Upper lobe of left lung (tissue), 6 donors: ENCODE measurements at regions not wholly inside any gene's neighbourhood (a gene's known extent, or its start where the extent isn't known, plus 50 kb on each side); places are given as distances from the start of the nearest gene placed in this dataset.
"Not testable (repeated sequence)": the region's sequence is repeated elsewhere in the genome, so short reads cannot be mapped to it uniquely, and the experiment has no call there.

Experiments used
- ATAC-seq, 2 donors: fragments of 200-7000 bp; cut with Tn5 transposase; one replicate each; pipeline ENCODE4 v1.9.1; 2022; ENCODE audit warnings: mild to moderate bottlenecking in 2 of 2, moderate library complexity in 2 of 2; ENCODE audit not compliant: low FRiP score in 2 of 2
- DNase-seq, 2 donors: peaks; one replicate each; pipeline ENCODE4 v3.0.0-alpha.2; 2019 to 2020
- H3K27ac ChIP-seq, 4 donors: fragments of 200-600 bp; sonication (generic); one replicate each; pipeline ENCODE4 v1.5.1; 2016 to 2019
- H3K27me3 ChIP-seq, 4 donors: fragments of 200-600 bp; sonication (generic); one replicate each; pipeline ENCODE4 v1.5.1; 2017 to 2019
- H3K36me3 ChIP-seq, 4 donors: fragments of 200-600 bp; sonication (generic); one replicate each; pipeline ENCODE4 v1.5.1; 2016 to 2019
- H3K4me1 ChIP-seq, 4 donors: fragments of 200-600 bp; sonication (generic); one replicate each; pipeline ENCODE4 v1.5.1; 2018 to 2019
- H3K4me3 ChIP-seq, 4 donors: fragments of 200-600 bp; sonication (generic); one replicate each; pipeline ENCODE4 v1.5.1; 2017 to 2019; ENCODE audit warnings: mild to moderate bottlenecking in 2 of 4, moderate library complexity in 1 of 4
- H3K9me3 ChIP-seq, 4 donors: fragments of 200-600 bp; sonication (generic); one replicate each; pipeline ENCODE4 v1.5.1; 2018 to 2019
- EP300 ChIP-seq, 4 donors: sonication (generic); formaldehyde crosslinking; IDR thresholded peaks; one replicate each; pipeline ENCODE4 v1.5.1; 2017; ENCODE audit warnings: antibody characterized with exemption in 4 of 4, control low read depth in 2 of 4
- POLR2A ChIP-seq, 4 donors: fragments of 450-650 bp; IDR thresholded peaks; one replicate each; pipeline ENCODE4 v1.5.1; 2016 to 2017; ENCODE audit warnings: antibody characterized with exemption in 4 of 4, mild to moderate bottlenecking in 2 of 4
- POLR2AphosphoS5 ChIP-seq, 2 donors: sonication (generic); formaldehyde crosslinking; IDR thresholded peaks; one replicate each; pipeline ENCODE4 v1.5.1; 2017; ENCODE audit warnings: antibody characterized with exemption in 2 of 2
- WGBS, 2 donors: methylation state at CpG; one replicate each; pipeline ENCODE4 v1.1.5; 2017 to 2018; 5-methylcytosine and 5-hydroxymethylcytosine counted together
- TF ChIP-seq, protein P1 (sequence below), 6 experiments: fragments of 450-650 bp in 4 of 6; fragments of 200-600 bp in 2 of 6; sonication (generic) in 2 of 6; IDR thresholded peaks; one replicate each; pipeline ENCODE4 v1.5.1; 2016 to 2019; ENCODE audit warnings: antibody characterized with exemption in 6 of 6
- donor health status: DM: no; HTN: no; CAD: no; lungs with moderate emphysema.
- donor health status: DM: no; HTN: yes; CAD: no; lungs with severe emphysema.

GRCh38 chr12:131231032-131231980, 277.6 kb downstream of the ADGRD1 start:
- WGBS, 2 donors, result 80 to 81% methylated on average over 21 to 23 of the region's 23 CpGs
- Histone ChIP-seq H3K9me3 (peaks cover 0 to 9% (median 6%) of the 10 kb centered on the region in 4 donors), H3K27ac (no peak overlapping the region), H3K4me1 (peaks cover 8 to 19% (median 11%) of the 10 kb centered on the region in 4 donors), H3K27me3 (peaks cover 0 to 7% (median 0%) of the 10 kb centered on the region in 4 donors), H3K36me3 (no peaks in the 10 kb centered on the region), H3K4me3 (no peak overlapping the region)
- TF ChIP-seq, protein P1, sequence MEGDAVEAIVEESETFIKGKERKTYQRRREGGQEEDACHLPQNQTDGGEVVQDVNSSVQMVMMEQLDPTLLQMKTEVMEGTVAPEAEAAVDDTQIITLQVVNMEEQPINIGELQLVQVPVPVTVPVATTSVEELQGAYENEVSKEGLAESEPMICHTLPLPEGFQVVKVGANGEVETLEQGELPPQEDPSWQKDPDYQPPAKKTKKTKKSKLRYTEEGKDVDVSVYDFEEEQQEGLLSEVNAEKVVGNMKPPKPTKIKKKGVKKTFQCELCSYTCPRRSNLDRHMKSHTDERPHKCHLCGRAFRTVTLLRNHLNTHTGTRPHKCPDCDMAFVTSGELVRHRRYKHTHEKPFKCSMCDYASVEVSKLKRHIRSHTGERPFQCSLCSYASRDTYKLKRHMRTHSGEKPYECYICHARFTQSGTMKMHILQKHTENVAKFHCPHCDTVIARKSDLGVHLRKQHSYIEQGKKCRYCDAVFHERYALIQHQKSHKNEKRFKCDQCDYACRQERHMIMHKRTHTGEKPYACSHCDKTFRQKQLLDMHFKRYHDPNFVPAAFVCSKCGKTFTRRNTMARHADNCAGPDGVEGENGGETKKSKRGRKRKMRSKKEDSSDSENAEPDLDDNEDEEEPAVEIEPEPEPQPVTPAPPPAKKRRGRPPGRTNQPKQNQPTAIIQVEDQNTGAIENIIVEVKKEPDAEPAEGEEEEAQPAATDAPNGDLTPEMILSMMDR (IDR thresholded peaks at IDR 0.05), result no peak
- DNase-seq, result no peak
- ATAC-seq, result no peak

DNA sequence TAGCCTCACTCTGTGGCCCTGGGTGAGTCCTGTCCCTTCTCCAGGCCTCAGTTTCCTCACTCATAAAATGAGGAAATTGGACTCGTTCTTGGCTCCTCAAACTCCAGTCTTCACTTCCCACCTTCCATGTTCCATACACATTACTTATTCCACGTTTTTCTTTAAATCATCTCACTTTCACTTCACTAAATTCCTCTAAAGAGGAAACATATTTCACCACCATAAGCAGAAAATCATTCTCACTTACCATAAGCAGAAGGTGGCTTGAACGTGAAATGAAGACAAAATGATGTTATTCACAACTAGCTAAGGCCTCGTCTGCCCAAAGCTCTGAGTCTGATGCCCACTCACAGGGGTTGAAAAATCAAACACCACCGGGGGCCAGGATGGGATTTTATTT, 278.3 kb downstream of the ADGRD1 start:
- Histone ChIP-seq H3K4me3 (no peak overlapping the region), H3K36me3 (no peaks in the 10 kb centered on the region), H3K27me3 (peaks cover 0 to 7% (median 0%) of the 10 kb centered on the region in 4 donors), H3K27ac (no peak overlapping the region), H3K4me1 (peaks cover 8 to 19% (median 11%) of the 10 kb centered on the region in 4 donors), H3K9me3 (peaks cover 0 to 9% (median 6%) of the 10 kb centered on the region in 4 donors)
- 68 to 71% methylated on average over 5 of the region's 5 CpGs for WGBS, 2 donors
- TF ChIP-seq POLR2A (IDR thresholded peaks at IDR 0.05), result no peak
- TF ChIP-seq EP300 (IDR thresholded peaks at IDR 0.05), result no peak
- TF ChIP-seq POLR2AphosphoS5 (IDR thresholded peaks at IDR 0.05), result no peak
- DNase-seq (no peak), ATAC-seq (no peak)

DNA sequence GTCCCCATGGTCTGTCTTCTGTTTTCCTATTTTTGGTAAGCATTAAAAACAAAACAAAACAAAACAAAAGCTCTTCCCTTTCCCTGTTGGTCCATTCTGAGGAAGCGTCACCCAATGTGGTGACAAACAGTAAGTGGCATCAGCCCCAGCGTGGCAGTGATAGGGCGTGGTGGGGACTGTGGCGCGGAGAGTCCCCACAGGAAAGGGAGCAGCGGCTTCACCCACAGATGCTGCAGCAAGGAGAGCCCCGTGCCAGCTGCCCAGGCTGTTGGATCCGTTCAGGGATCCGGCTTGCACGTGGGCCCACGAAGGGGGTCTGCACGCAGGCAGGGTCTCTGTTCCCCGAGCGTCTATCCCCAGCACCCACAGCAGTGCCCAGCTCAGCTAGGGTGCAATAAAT, 279.2 kb downstream of the ADGRD1 start:
- H3K4me3 ChIP-seq, DNase-seq, H3K27me3 ChIP-seq, H3K36me3 ChIP-seq, H3K27ac ChIP-seq, ATAC-seq, H3K9me3 ChIP-seq: not testable (repeated sequence)
- 84 to 88% methylated on average over 9 to 14 of the region's 14 CpGs for WGBS, 2 donors
- peaks cover 8 to 19% (median 11%) of the 10 kb centered on the region in 4 donors for H3K4me1 ChIP-seq

DNA sequence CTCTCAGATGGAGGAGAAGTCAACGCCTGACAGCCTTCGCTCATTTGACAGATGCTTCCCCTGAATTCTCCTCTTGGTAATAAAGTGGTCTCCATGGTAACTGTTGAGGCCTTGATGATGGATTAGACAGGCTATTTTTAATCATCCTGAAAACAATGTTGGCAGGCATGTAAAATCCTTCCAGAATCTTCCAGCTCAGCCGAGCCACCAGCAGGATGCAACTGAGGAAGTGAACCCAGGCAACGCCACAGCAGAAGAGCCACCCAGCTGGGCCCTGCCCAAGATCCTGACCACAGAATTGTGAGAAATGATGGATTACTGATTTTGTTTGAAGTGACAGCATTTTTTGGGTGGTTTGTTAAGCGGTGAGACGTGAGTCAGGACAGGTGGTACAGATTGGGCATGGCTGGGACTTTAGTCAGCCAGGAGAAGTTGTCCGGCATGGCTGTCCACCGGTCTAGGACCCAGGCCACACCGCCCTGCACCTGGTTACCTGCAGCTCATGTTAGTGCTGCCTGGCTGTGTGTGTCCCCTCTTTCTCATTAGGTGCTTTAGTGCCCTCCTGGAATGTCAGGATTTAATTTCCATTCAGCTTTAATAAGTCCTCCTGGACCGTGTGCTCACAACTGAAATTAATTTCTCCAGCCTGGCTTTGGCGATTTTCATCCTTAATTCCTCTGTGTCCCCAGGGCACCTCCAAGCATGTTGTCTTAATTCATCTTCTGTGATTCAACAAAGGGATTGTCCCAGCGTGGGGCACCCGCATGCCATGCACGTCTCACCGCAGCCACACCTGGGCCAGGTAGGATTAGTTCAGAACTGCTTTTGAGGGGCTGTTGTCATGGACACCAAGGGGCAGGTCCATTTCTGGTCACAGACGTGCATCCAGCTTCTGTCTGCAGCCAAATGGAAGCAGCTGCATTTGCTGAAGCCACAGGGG, 280.4 kb downstream of the ADGRD1 start:
- DNase-seq, H3K9me3 ChIP-seq, H3K36me3 ChIP-seq, H3K27ac ChIP-seq, H3K4me3 ChIP-seq, H3K27me3 ChIP-seq: not testable (repeated sequence)
- WGBS, 2 donors, result 68 to 74% methylated on average over 10 to 16 of the region's 16 CpGs
- peak; percentile 3 to 75 for ATAC-seq
- H3K4me1 ChIP-seq, result peaks cover 8 to 19% (median 11%) of the 10 kb centered on the region in 4 donors

DNA sequence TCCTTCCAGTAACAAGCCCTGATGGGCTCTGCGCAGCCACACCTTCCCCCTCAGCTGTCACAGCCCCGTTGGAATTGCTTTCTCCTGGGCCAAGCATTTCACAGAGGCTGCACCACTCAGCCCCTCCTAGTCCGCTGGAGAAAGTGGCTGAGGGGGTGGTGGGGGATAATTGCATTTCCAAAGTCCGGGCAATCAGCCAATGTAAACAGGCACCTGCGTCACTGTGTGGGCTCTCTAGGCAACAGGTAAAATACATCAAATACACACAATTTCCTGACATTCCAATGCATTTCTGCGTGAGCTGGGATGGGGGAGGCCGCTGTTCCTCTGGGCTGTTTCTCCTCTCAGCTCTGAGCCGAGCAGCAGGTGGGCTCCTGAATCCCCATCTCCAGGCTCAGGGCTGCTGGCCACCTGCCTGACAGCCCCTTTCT, 281.1 kb downstream of the ADGRD1 start:
- not testable (repeated sequence) for H3K36me3 ChIP-seq, H3K27ac ChIP-seq, H3K9me3 ChIP-seq, H3K4me3 ChIP-seq, H3K27me3 ChIP-seq
- ATAC-seq (peak; percentile 54 to 91), DNase-seq (peak in 1 of 2 donors; percentile 53)
- peaks cover 3 to 11% (median 4%) of the 10 kb centered on the region in 4 donors for H3K4me1 ChIP-seq
- WGBS, 2 donors, result 30% methylated on average over 2 to 4 of the region's 8 CpGs

DNA sequence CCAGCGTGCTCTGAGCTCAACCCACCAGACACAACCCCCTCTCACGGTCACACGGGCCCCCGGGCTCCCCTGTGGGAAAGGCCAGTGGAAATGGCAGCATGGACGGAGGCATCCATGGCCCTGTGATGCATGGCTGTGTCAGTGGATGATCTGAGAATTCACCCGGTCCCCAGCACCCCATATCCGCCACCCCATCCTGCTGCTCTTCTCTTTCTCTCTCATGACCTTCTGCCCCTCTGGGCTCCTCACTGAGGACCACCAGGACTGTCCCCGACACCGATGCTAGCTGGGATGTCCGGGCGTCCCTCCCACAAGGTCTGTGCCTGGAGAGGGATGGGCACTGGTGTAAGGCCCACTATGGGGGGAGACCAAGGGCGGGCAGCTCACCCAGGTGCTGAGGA, 282.2 kb downstream of the ADGRD1 start:
- Histone ChIP-seq H3K27ac (no peak overlapping the region), H3K36me3 (no peaks in the 10 kb centered on the region), H3K9me3 (peaks cover 0 to 9% (median 6%) of the 10 kb centered on the region in 4 donors), H3K4me1 (peaks cover 0 to 5% (median 0%) of the 10 kb centered on the region in 4 donors), H3K4me3 (no peak overlapping the region), H3K27me3 (no peaks in the 10 kb centered on the region)
- ATAC-seq (no peak), DNase-seq (no peak)
- no peak for TF ChIP-seq POLR2AphosphoS5 (IDR thresholded peaks at IDR 0.05)
- WGBS, 2 donors, result 89 to 100% methylated on average over 1 to 12 of the region's 12 CpGs

DNA sequence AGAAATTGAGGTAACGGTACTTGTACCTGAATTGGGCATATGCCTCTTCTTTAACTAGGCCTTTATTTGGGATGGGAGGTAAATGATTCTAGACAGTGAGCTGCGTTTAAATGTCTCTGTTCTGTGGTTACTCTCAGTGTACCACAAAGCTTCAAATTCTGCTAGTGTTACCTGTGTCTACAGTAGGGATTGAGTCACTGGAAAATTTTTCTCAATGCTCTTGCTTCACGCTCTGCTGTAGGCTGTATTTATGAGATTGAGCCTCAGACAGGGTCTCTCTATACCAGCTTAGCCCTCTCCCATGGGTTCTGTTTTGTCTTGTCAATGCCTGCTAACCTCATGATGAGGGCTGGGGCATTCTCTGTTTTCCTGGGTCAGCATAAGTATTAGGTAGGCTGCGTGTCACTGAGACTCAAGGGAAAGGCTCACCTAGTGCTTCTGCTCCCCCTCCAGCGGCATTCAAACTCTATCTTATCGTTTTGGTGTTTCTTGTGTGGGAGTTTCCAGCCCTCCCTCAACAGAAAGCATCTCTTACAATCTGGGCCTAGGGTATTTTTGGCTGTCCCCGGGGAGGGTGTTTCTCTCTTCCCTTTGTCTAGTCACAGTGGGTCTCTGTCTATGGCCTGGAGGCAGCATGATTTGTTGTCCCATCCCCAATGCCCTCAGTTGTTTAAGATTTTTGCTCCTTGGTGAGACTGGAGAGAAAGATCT, 285.8 kb downstream of the ADGRD1 start:
- Histone ChIP-seq H3K4me1 (no peaks in the 10 kb centered on the region), H3K27me3 (no peaks in the 10 kb centered on the region), H3K4me3 (no peak overlapping the region), H3K36me3 (no peaks in the 10 kb centered on the region), H3K27ac (no peak overlapping the region), H3K9me3 (no peaks in the 10 kb centered on the region)
- ATAC-seq (no peak), DNase-seq (no peak)
- WGBS, 2 donors, result 87 to 89% methylated on average over 7 of the region's 7 CpGs
- TF ChIP-seq, protein P1 (IDR thresholded peaks at IDR 0.05), result no peak
